Endothelial cell (in vitro differentiated cells): ENCODE measurements at regions not wholly inside any gene's neighbourhood (a gene's known extent, or its start where the extent isn't known, plus 50 kb on each side); places are given as distances from the start of the nearest gene placed in this dataset.

ENCODE experiments used
- DNase-seq: peaks from one replicate; pipeline ENCODE4 v3.0.0; 2021; ENCODE audit warnings: low spot score
- H3K27ac Mint-ChIP-seq: one replicate; pipeline ENCODE4 v1.8.0; 2021; ENCODE audit warnings: mixed read lengths, inconsistent platforms; ENCODE audit not compliant: unreplicated experiment
- H3K27me3 Mint-ChIP-seq: one replicate; pipeline ENCODE4 v1.8.0; 2021; ENCODE audit warnings: mild to moderate bottlenecking, moderate library complexity, mixed read lengths, inconsistent platforms; ENCODE audit not compliant: unreplicated experiment
- H3K36me3 Mint-ChIP-seq: one replicate; pipeline ENCODE4 v1.8.0; 2021; ENCODE audit warnings: mild to moderate bottlenecking, low read depth, mixed read lengths, inconsistent platforms; ENCODE audit not compliant: unreplicated experiment
- H3K4me1 Mint-ChIP-seq: one replicate; pipeline ENCODE4 v1.8.0; 2021; ENCODE audit warnings: mild to moderate bottlenecking, mixed read lengths, inconsistent platforms; ENCODE audit not compliant: unreplicated experiment
- H3K4me3 Mint-ChIP-seq: one replicate; pipeline ENCODE4 v1.8.0; 2021; ENCODE audit warnings: mild to moderate bottlenecking, mixed read lengths, inconsistent platforms; ENCODE audit not compliant: unreplicated experiment
- H3K9me3 Mint-ChIP-seq: one replicate; pipeline ENCODE4 v1.8.0; 2021; ENCODE audit warnings: mixed read lengths, inconsistent platforms; ENCODE audit not compliant: unreplicated experiment
- CTCF ChIP-seq: fragments of 200-600 bp; sonication (generic); IDR thresholded peaks from one replicate; pipeline ENCODE4 v1.5.0; 2021; ENCODE audit warnings: antibody characterized with exemption; ENCODE audit not compliant: unreplicated experiment

GRCh38 chr20:61117725-61118124 lies 134.3 kb upstream of the CDH4 start:
- no peaks in the 10 kb centered on the region for H3K9me3 Mint-ChIP-seq
- no peaks in the 10 kb centered on the region for H3K27me3 Mint-ChIP-seq
- no peak overlapping the region for H3K27ac Mint-ChIP-seq
- DNase-seq, result no peak
- H3K4me3 Mint-ChIP-seq, result no peak overlapping the region
- H3K36me3 Mint-ChIP-seq, result no peaks in the 10 kb centered on the region
- TF ChIP-seq CTCF, result no peak
- no peaks in the 10 kb centered on the region for H3K4me1 Mint-ChIP-seq

- DNase-seq, result no peak
- Mint-ChIP-seq H3K4me1 (no peaks in the 10 kb centered on the region), H3K36me3 (no peaks in the 10 kb centered on the region), H3K4me3 (no peak overlapping the region), H3K27me3 (no peaks in the 10 kb centered on the region), H3K9me3 (no peaks in the 10 kb centered on the region), H3K27ac (no peak overlapping the region)
- no peak for TF ChIP-seq CTCF
These were observed 133.4 kb upstream of the CDH4 start for GRCh38 chr20:61118429-61119224.

- Mint-ChIP-seq H3K36me3 (no peaks in the 10 kb centered on the region), H3K9me3 (no peaks in the 10 kb centered on the region), H3K4me1 (no peaks in the 10 kb centered on the region), H3K4me3 (no peak overlapping the region), H3K27me3 (peaks cover 2% of the 10 kb centered on the region), H3K27ac (no peak overlapping the region)
- DNase-seq, result no peak
- no peak for TF ChIP-seq CTCF
These were observed 132.8 kb upstream of the CDH4 start for GRCh38 chr20:61119273-61119672.

DNA sequence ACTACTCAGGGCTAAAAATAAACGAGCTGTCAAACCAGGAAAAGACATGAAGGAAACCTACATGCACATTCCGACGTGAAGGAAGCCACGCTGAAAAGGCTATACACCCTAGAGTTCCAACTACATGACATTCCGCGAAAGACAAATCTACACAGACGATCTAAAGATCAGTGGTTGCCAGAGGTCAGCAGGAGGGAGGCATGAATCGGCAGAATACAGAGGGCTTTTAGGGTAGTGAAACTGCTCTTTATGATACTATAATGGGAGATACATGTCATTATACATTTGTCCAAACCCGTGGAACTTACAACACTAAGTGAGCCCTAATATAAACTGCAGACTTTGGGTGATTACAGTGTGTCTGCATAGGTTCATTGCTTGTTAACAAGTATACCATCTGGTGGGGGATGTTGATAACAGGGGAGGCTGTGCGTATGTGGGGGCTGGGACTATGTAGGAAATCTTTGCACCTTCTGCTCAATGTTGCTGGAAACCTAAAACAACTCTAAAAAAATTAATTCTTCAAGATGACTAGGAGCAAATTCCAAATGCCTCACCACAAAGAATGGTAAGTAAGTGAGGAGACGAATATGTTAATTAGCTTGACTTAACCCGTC lies 132.2 kb upstream of the CDH4 start:
- H3K9me3 Mint-ChIP-seq, result no peaks in the 10 kb centered on the region
- H3K4me3 Mint-ChIP-seq, result no peak overlapping the region
- no peak overlapping the region for H3K27ac Mint-ChIP-seq
- TF ChIP-seq CTCF, result no peak
- no peaks in the 10 kb centered on the region for H3K4me1 Mint-ChIP-seq
- DNase-seq, result no peak
- peaks cover 2% of the 10 kb centered on the region for H3K27me3 Mint-ChIP-seq
- no peaks in the 10 kb centered on the region for H3K36me3 Mint-ChIP-seq
